H1 (cell line): ENCODE measurements at regions not wholly inside any gene's neighbourhood (a gene's known extent, or its start where the extent isn't known, plus 50 kb on each side); places are given as distances from the start of the nearest gene placed in this dataset.

Source experiments
- CTCF ChIA-PET: fragments of 300-600 bp; sonication (Branson Sonifier 250); formaldehyde crosslinking; loops from one replicate; lab custom pipeline; 2021; ENCODE audit not compliant: partially characterized antibody; lab: Charles Lee
- POLR2A ChIA-PET: fragments of 300-600 bp; sonication (Branson Sonifier 250); formaldehyde crosslinking; loops from one replicate; lab custom pipeline; 2021; ENCODE audit warnings: inconsistent platforms; ENCODE audit not compliant: partially characterized antibody; lab: Charles Lee
- DNase-seq, 2 experiments: peaks; one replicate each; pipeline versions ENCODE4 v3.0.0 to v3.0.0-alpha.2; 2010 to 2022; ENCODE audit warnings: low spot score in 2 of 2, low read depth in 1 of 2, mixed read lengths in 1 of 2
- FAIRE-seq: peaks from 2 replicates; lab custom pipeline; 2011; peaks lifted over from hg19 to GRCh38; lab: Jason Lieb, UNC
- H2AFZ ChIP-seq: 2 replicates; pipeline ENCODE4 v1.8.1; 2012; ENCODE audit warnings: low read length, inconsistent platforms
- H2AK5ac ChIP-seq: 2 replicates; pipeline ENCODE4 v1.6.1; 2013; ENCODE audit warnings: low read depth, low read length
- H2BK120ac ChIP-seq: replicated peaks from 2 replicates; pipeline ENCODE3; 2013; ENCODE audit warnings: low read depth, low read length, inconsistent platforms
- H2BK12ac ChIP-seq: 2 replicates; pipeline ENCODE4 v1.6.1; 2013; ENCODE audit warnings: low read depth, low read length
- H2BK15ac ChIP-seq: 2 replicates; pipeline ENCODE4 v1.6.1; 2013; ENCODE audit warnings: low read length
- H2BK20ac ChIP-seq: 2 replicates; pipeline ENCODE4 v1.6.1; 2013; ENCODE audit warnings: low read length
- H2BK5ac ChIP-seq: 2 replicates; pipeline ENCODE4 v1.6.1; 2013; ENCODE audit warnings: low read depth, low read length
- H3K14ac ChIP-seq: 2 replicates; pipeline ENCODE4 v1.6.1; 2013; ENCODE audit warnings: inconsistent platforms; ENCODE audit not compliant: insufficient read length
- H3K18ac ChIP-seq: 2 replicates; pipeline ENCODE4 v1.6.1; 2013; ENCODE audit warnings: low read length; ENCODE audit errors: extremely low read depth
- H3K23ac ChIP-seq: 2 replicates; pipeline ENCODE4 v1.6.1; 2013; ENCODE audit warnings: inconsistent platforms; ENCODE audit not compliant: insufficient read length
- H3K23me2 ChIP-seq: 2 replicates; pipeline ENCODE4 v1.6.1; 2013; ENCODE audit warnings: low read depth, low read length
- H3K27ac ChIP-seq: 2 replicates; pipeline ENCODE4 v1.6.1; 2011; ENCODE audit warnings: low read depth, low read length, inconsistent platforms
- H3K27me3 ChIP-seq, 4 experiments: replicated peaks in 1 of 4; 1 replicate in 1 of 4; 2 replicates in 3 of 4; pipeline versions ENCODE4 v1.6.1 to v1.8.1; 2011 to 2013; ENCODE audit warnings: low read length in 3 of 4, mild to moderate bottlenecking in 3 of 4, inconsistent platforms in 2 of 4, mixed read lengths in 2 of 4, moderate library complexity in 1 of 4; ENCODE audit not compliant: control insufficient read depth in 3 of 4, insufficient read depth in 3 of 4; ENCODE audit errors: extremely low read depth in 1 of 4
- H3K36me3 ChIP-seq, 4 experiments: 2 replicates each; pipeline versions ENCODE4 v1.6.1 to v1.8.1; 2011 to 2013; ENCODE audit warnings: mild to moderate bottlenecking in 4 of 4, low read length in 3 of 4, moderate library complexity in 2 of 4, control low read depth in 1 of 4, inconsistent platforms in 1 of 4; ENCODE audit not compliant: insufficient read depth in 4 of 4, control insufficient read depth in 2 of 4
- H3K4ac ChIP-seq: replicated peaks from 2 replicates; pipeline ENCODE3; 2013; ENCODE audit warnings: low read length, low read depth, mixed read lengths, inconsistent platforms; ENCODE audit not compliant: insufficient read length
- H3K4me1 ChIP-seq, 4 experiments: replicated peaks in 1 of 4; 1 replicate in 1 of 4; 2 replicates in 3 of 4; pipeline versions ENCODE4 v1.6.1 to v1.8.1; 2011 to 2013; ENCODE audit warnings: low read length in 3 of 4, inconsistent platforms in 2 of 4, mixed read lengths in 1 of 4; ENCODE audit not compliant: insufficient read depth in 4 of 4, control insufficient read depth in 3 of 4
- H3K4me2 ChIP-seq, 2 experiments: 2 replicates each; pipeline versions ENCODE4 v1.6.1 to v1.8.1; 2011 to 2013; ENCODE audit warnings: low read depth in 2 of 2, low read length in 2 of 2, control low read depth in 1 of 2, inconsistent platforms in 1 of 2, mild to moderate bottlenecking in 1 of 2; ENCODE audit not compliant: insufficient read depth in 1 of 2
- H3K4me3 ChIP-seq, 4 experiments: fragments of 200-600, 300-600 bp in 1 of 4; sonication (generic), shearing (Covaris generic), sonication (Bioruptor Twin) in 1 of 4; 2 replicates each; pipeline versions ENCODE4 v1.5.1 to v1.8.1; 2011 to 2016; ENCODE audit warnings: low read length in 4 of 4, low read depth in 3 of 4, control low read depth in 2 of 4, inconsistent platforms in 2 of 4, mild to moderate bottlenecking in 2 of 4, mixed read lengths in 1 of 4, moderate library complexity in 1 of 4; ENCODE audit not compliant: insufficient read depth in 2 of 4; ENCODE audit errors: extremely low read depth in 1 of 4
- H3K56ac ChIP-seq: replicated peaks from 2 replicates; pipeline ENCODE3; 2013; ENCODE audit warnings: low read depth, mild to moderate bottlenecking, mixed read lengths, low read length, inconsistent platforms; ENCODE audit not compliant: insufficient read length
- H3K79me1 ChIP-seq: 2 replicates; pipeline ENCODE4 v1.6.1; 2013; ENCODE audit warnings: low read depth, low read length, control low read depth
- H3K79me2 ChIP-seq, 2 experiments: 2 replicates each; pipeline versions ENCODE4 v1.6.1 to v1.8.1; 2012 to 2013; ENCODE audit warnings: low read length in 2 of 2, mild to moderate bottlenecking in 2 of 2, inconsistent platforms in 1 of 2; ENCODE audit not compliant: insufficient read depth in 2 of 2, control insufficient read depth in 1 of 2
- H3K9ac ChIP-seq, 4 experiments: replicated peaks in 1 of 4; 1 replicate in 1 of 4; 2 replicates in 3 of 4; pipeline versions ENCODE4 v1.6.1 to v1.8.1; 2011 to 2013; ENCODE audit warnings: low read depth in 3 of 4, low read length in 3 of 4, control low read depth in 2 of 4, mild to moderate bottlenecking in 2 of 4, moderate library complexity in 2 of 4, inconsistent platforms in 1 of 4; ENCODE audit errors: extremely low read depth in 1 of 4
- H3K9me3 ChIP-seq, 2 experiments: 2 replicates each; pipeline versions ENCODE4 v1.6.1 to v1.8.1; 2012 to 2013; ENCODE audit warnings: mild to moderate bottlenecking in 2 of 2, moderate library complexity in 2 of 2, control low read depth in 1 of 2, inconsistent platforms in 1 of 2, low read depth in 1 of 2, low read length in 1 of 2, mixed read lengths in 1 of 2; ENCODE audit not compliant: insufficient read depth in 2 of 2
- H4K20me1 ChIP-seq, 2 experiments: replicated peaks in 1 of 2; 2 replicates each; pipeline versions ENCODE3 to v1.8.1; 2011 to 2013; ENCODE audit warnings: inconsistent platforms in 2 of 2, low read length in 2 of 2, mild to moderate bottlenecking in 1 of 2; ENCODE audit not compliant: insufficient read depth in 2 of 2, control insufficient read depth in 1 of 2
- H4K5ac ChIP-seq: 2 replicates; pipeline ENCODE4 v1.6.1; 2013; ENCODE audit warnings: low read length, low read depth, mixed read lengths, inconsistent platforms; ENCODE audit not compliant: insufficient read length
- H4K8ac ChIP-seq: 2 replicates; pipeline ENCODE4 v1.8.0; 2013; ENCODE audit warnings: mild to moderate bottlenecking, moderate library complexity, low read length, inconsistent platforms; ENCODE audit not compliant: insufficient read depth; ENCODE audit errors: extremely low read depth
- H4K91ac ChIP-seq: replicated peaks from 2 replicates; pipeline ENCODE3; 2013; ENCODE audit warnings: low read length, mixed read lengths, inconsistent platforms; ENCODE audit not compliant: insufficient read length
- E2F6 ChIP-seq: IDR thresholded peaks from 2 replicates; pipeline ENCODE4 v1.6.1; 2012; ENCODE audit warnings: inconsistent platforms
- EZH2 ChIP-seq: fragments of 200-600 bp; sonication (generic); IDR thresholded peaks from 2 replicates; pipeline ENCODE4 v1.7.1; 2012; ENCODE audit warnings: low read depth, mild to moderate bottlenecking, moderate library complexity, low read length, inconsistent platforms; ENCODE audit not compliant: severe bottlenecking
- MAFK ChIP-seq: IDR thresholded peaks from 2 replicates; pipeline ENCODE4 v1.6.1; 2012; ENCODE audit warnings: low read depth, mild to moderate bottlenecking, improper control_type of control experiment, low read length
- MAX ChIP-seq: IDR thresholded peaks from 2 replicates; pipeline ENCODE4 v1.6.1; 2012; ENCODE audit warnings: inconsistent platforms
- RAD21 ChIP-seq, 2 experiments: IDR thresholded peaks in 1 of 2; conservative IDR thresholded peaks in 1 of 2; 2 replicates each; pipeline ENCODE4 v1.6.1; 2011; ENCODE audit warnings: low read depth in 2 of 2, low read length in 2 of 2, improper control_type of control experiment in 1 of 2, inconsistent platforms in 1 of 2, mild to moderate bottlenecking in 1 of 2, moderate library complexity in 1 of 2
- SAP30 ChIP-seq: fragments of 300-600 bp; sonication (generic); IDR thresholded peaks from 2 replicates; pipeline ENCODE4 v1.7.1; 2012; ENCODE audit warnings: low read length, moderate library complexity, mild to moderate bottlenecking, inconsistent platforms; ENCODE audit not compliant: insufficient read depth, insufficient replicate concordance
- SIX5 ChIP-seq: IDR thresholded peaks from 2 replicates; pipeline ENCODE4 v1.6.1; 2011; ENCODE audit warnings: mild to moderate bottlenecking, low read depth, low read length
- YY1 ChIP-seq: IDR thresholded peaks from 2 replicates; pipeline ENCODE4 v1.6.1; 2011; ENCODE audit warnings: low read depth, mild to moderate bottlenecking, low read length
- ZNF274 ChIP-seq: IDR thresholded peaks from 2 replicates; pipeline ENCODE4 v1.7.0; 2012; ENCODE audit warnings: low read length, borderline replicate concordance; ENCODE audit errors: extremely low read depth
- WGBS, 2 experiments: shearing (Covaris generic) in 1 of 2; methylation state at CpG; one replicate each; pipeline versions ENCODE4 v1.1.6 to v1.1.7; 2013 to 2015; ENCODE audit warnings: low lambda C conversion rate in 2 of 2, mixed read lengths in 2 of 2, inconsistent platforms in 1 of 2, low coverage in 1 of 2, missing lambda C conversion rate in 1 of 2; ENCODE audit not compliant: insufficient replicate concordance in 2 of 2, insufficient coverage in 1 of 2, insufficient read length in 1 of 2; ENCODE audit errors: extremely low coverage in 1 of 2, missing lambda C conversion rate in 1 of 2; 5-methylcytosine and 5-hydroxymethylcytosine counted together

GRCh38 chr7:9029681-9030530 is 596.5 kb downstream of the NXPH1 start:
- Histone ChIP-seq H4K20me1 (no peaks in the 10 kb centered on the region), H3K4me3 (no peak overlapping the region), H2AFZ (no peak overlapping the region), H3K4ac (no peak overlapping the region), H3K14ac (no peak overlapping the region), H3K18ac (no peak overlapping the region), H3K9me3 (no peaks in the 10 kb centered on the region), H3K4me1 (peaks cover 0 to 3% (median 0%) of the 10 kb centered on the region in 4 experiments; a peak in 1 of 7 replicates), H4K91ac (no peak overlapping the region), H2BK120ac (no peak overlapping the region), H2BK5ac (no peak overlapping the region), H3K79me2 (no peaks in the 10 kb centered on the region), H3K27ac (no peak overlapping the region), H3K27me3 (no peaks in the 10 kb centered on the region), H3K9ac (no peak overlapping the region), H2BK12ac (no peak overlapping the region), H2BK20ac (no peak overlapping the region), H3K23ac (no peak overlapping the region), H3K4me2 (no peak overlapping the region), H3K23me2 (no peaks in the 10 kb centered on the region), H4K8ac (no peak overlapping the region), H3K79me1 (no peaks in the 10 kb centered on the region), H3K36me3 (no peaks in the 10 kb centered on the region), H4K5ac (no peak overlapping the region), H3K56ac (no peak overlapping the region), H2AK5ac (no peak overlapping the region), H2BK15ac (no peak overlapping the region)
- no peak for TF ChIP-seq SAP30
- TF ChIP-seq SIX5, result no peak
- no peak for TF ChIP-seq RAD21 (IDR thresholded peaks at IDR 0.05 in 1 of 2, conservative IDR thresholded peaks at IDR 0.05 in 1 of 2; ENCODE audit: low read depth in 2 of 2, low read length in 2 of 2)
- TF ChIP-seq EZH2, result no peak
- TF ChIP-seq ZNF274, result no peak
- TF ChIP-seq MAX, result no peak
- TF ChIP-seq E2F6, result no peak
- no peak for TF ChIP-seq MAFK
- no peak for TF ChIP-seq YY1
- no peak for FAIRE-seq
- ChIA-PET POLR2A (no interaction called here), CTCF (no interaction called here)
- no peak for DNase-seq
- WGBS, 2 experiments, result 90% methylated on average over 9 of the region's 9 CpGs; no CpG with 5 or more reads in 1 of the 2 experiments
